Nephron (organoid): ENCODE measurements at regions not wholly inside any gene's neighbourhood (a gene's known extent, or its start where the extent isn't known, plus 50 kb on each side); places are given as distances from the start of the nearest gene placed in this dataset.

Source experiments
- H3K27ac Mint-ChIP-seq, 3 experiments: 2 replicates each; pipeline ENCODE4 v1.8.0; 2020; ENCODE audit warnings: mixed read lengths in 3 of 3, mild to moderate bottlenecking in 2 of 3, moderate library complexity in 1 of 3
- H3K27me3 Mint-ChIP-seq: 2 replicates; pipeline ENCODE4 v1.8.0; 2021; ENCODE audit warnings: low read depth, mild to moderate bottlenecking, moderate library complexity, mixed read lengths
- H3K36me3 Mint-ChIP-seq: 2 replicates; pipeline ENCODE4 v1.8.0; 2020; ENCODE audit warnings: low read depth, mixed read lengths
- H3K4me1 Mint-ChIP-seq: 2 replicates; pipeline ENCODE4 v1.8.0; 2020; ENCODE audit warnings: mixed read lengths
- H3K4me3 Mint-ChIP-seq, 3 experiments: 2 replicates each; pipeline ENCODE4 v1.8.0; 2020; ENCODE audit warnings: mild to moderate bottlenecking in 3 of 3, mixed read lengths in 3 of 3, moderate library complexity in 2 of 3
- H3K9me3 Mint-ChIP-seq: 2 replicates; pipeline ENCODE4 v1.8.0; 2020; ENCODE audit warnings: mixed read lengths
- CTCF ChIP-seq, 3 experiments: fragments of 200-600 bp; sonication (generic); IDR thresholded peaks; one replicate each; pipeline ENCODE4 v1.5.0; 2021; ENCODE audit warnings: antibody characterized with exemption in 3 of 3; ENCODE audit not compliant: unreplicated experiment in 3 of 3

GRCh38 chr12:66837311-66837627 is 158.4 kb upstream of the GRIP1 start:
- no peaks in the 10 kb centered on the region for H3K27me3 Mint-ChIP-seq
- TF ChIP-seq CTCF (IDR thresholded peaks at IDR 0.05; ENCODE audit: unreplicated experiment in 3 of 3), result no peak
- peak overlapping the region in 1 of 3 experiments; percentile 8 for H3K27ac Mint-ChIP-seq
- H3K4me1 Mint-ChIP-seq, result peaks cover 10% of the 10 kb centered on the region
- H3K36me3 Mint-ChIP-seq, result no peaks in the 10 kb centered on the region
- no peak overlapping the region for H3K4me3 Mint-ChIP-seq
- no peaks in the 10 kb centered on the region for H3K9me3 Mint-ChIP-seq

GRCh38 chr12:66838366-66838765 is 159.5 kb upstream of the GRIP1 start:
- H3K4me3 Mint-ChIP-seq, result no peak overlapping the region
- H3K36me3 Mint-ChIP-seq, result no peaks in the 10 kb centered on the region
- H3K9me3 Mint-ChIP-seq, result no peaks in the 10 kb centered on the region
- H3K27me3 Mint-ChIP-seq, result no peaks in the 10 kb centered on the region
- H3K4me1 Mint-ChIP-seq, result peaks cover 10% of the 10 kb centered on the region
- TF ChIP-seq CTCF (IDR thresholded peaks at IDR 0.05; ENCODE audit: unreplicated experiment in 3 of 3), result no peak
- no peak overlapping the region for H3K27ac Mint-ChIP-seq

- H3K36me3 Mint-ChIP-seq, result no peaks in the 10 kb centered on the region
- no peaks in the 10 kb centered on the region for H3K9me3 Mint-ChIP-seq
- no peak for TF ChIP-seq CTCF (IDR thresholded peaks at IDR 0.05; ENCODE audit: unreplicated experiment in 3 of 3)
- no peaks in the 10 kb centered on the region for H3K27me3 Mint-ChIP-seq
- no peak overlapping the region for H3K27ac Mint-ChIP-seq
- H3K4me1 Mint-ChIP-seq, result peaks cover 21% of the 10 kb centered on the region
- no peak overlapping the region for H3K4me3 Mint-ChIP-seq
Observed at GRCh38 chr12:66848967-66849366, 170.1 kb upstream of the GRIP1 start.

GRCh38 chr12:66851134-66851533 is 172.3 kb upstream of the GRIP1 start:
- Mint-ChIP-seq H3K4me1 (peaks cover 23% of the 10 kb centered on the region), H3K27ac (peak overlapping the region in 2 of 3 experiments; percentile 58 to 71), H3K27me3 (no peaks in the 10 kb centered on the region), H3K4me3 (no peak overlapping the region), H3K9me3 (no peaks in the 10 kb centered on the region), H3K36me3 (no peaks in the 10 kb centered on the region)
- TF ChIP-seq CTCF (IDR thresholded peaks at IDR 0.05; ENCODE audit: unreplicated experiment in 3 of 3), result no peak

GRCh38 chr12:66852091-66852490 is 173.2 kb upstream of the GRIP1 start:
- no peaks in the 10 kb centered on the region for H3K9me3 Mint-ChIP-seq
- no peak for TF ChIP-seq CTCF (IDR thresholded peaks at IDR 0.05; ENCODE audit: unreplicated experiment in 3 of 3)

GRCh38 chr12:66852765-66853164 is 173.9 kb upstream of the GRIP1 start:
- TF ChIP-seq CTCF (IDR thresholded peaks at IDR 0.05; ENCODE audit: unreplicated experiment in 3 of 3), result no peak
- H3K9me3 Mint-ChIP-seq, result no peaks in the 10 kb centered on the region
- peak overlapping the region; percentile 91 to 93 (median 92) for H3K27ac Mint-ChIP-seq
- H3K27me3 Mint-ChIP-seq, result no peaks in the 10 kb centered on the region
- H3K36me3 Mint-ChIP-seq, result no peaks in the 10 kb centered on the region
- H3K4me3 Mint-ChIP-seq, result peak overlapping the region; percentile 1 to 54 (median 47)
- peaks cover 23% of the 10 kb centered on the region for H3K4me1 Mint-ChIP-seq

More at GRCh38 chr12:66852091-66852490, 173.2 kb upstream of the GRIP1 start:
- H3K27ac Mint-ChIP-seq, result peak overlapping the region in 2 of 3 experiments; percentile 71 to 72
- peaks cover 23% of the 10 kb centered on the region for H3K4me1 Mint-ChIP-seq
- no peaks in the 10 kb centered on the region for H3K27me3 Mint-ChIP-seq
- H3K4me3 Mint-ChIP-seq, result peak overlapping the region in 1 of 3 experiments; percentile 11
- H3K36me3 Mint-ChIP-seq, result no peaks in the 10 kb centered on the region
